ENCODE measurements at regions not wholly inside any gene's neighbourhood (a gene's known extent, or its start where the extent isn't known, plus 50 kb on each side); places are given as distances from the start of the nearest gene placed in this dataset.

DNA sequence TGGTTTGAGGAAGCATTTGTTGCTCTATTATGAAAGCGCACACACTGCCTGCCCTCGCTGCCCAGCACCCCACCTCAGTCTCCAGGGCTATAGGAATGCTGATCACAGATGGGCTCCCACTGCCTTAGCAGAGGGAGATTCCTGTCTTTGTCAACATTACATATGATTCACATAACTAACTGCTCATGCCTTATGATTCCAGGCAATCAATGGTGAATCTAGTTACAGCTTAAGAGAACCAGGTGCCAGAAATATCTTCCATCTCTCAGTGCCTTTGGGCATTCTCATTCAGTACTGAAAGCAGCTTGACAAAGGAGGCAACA lies 458.9 kb upstream of the C9orf72 start:
- no peak for TF ChIP-seq EZH2 (IDR thresholded peaks at IDR 0.05; ENCODE audit: low read depth)
- TF ChIP-seq, protein P1, sequence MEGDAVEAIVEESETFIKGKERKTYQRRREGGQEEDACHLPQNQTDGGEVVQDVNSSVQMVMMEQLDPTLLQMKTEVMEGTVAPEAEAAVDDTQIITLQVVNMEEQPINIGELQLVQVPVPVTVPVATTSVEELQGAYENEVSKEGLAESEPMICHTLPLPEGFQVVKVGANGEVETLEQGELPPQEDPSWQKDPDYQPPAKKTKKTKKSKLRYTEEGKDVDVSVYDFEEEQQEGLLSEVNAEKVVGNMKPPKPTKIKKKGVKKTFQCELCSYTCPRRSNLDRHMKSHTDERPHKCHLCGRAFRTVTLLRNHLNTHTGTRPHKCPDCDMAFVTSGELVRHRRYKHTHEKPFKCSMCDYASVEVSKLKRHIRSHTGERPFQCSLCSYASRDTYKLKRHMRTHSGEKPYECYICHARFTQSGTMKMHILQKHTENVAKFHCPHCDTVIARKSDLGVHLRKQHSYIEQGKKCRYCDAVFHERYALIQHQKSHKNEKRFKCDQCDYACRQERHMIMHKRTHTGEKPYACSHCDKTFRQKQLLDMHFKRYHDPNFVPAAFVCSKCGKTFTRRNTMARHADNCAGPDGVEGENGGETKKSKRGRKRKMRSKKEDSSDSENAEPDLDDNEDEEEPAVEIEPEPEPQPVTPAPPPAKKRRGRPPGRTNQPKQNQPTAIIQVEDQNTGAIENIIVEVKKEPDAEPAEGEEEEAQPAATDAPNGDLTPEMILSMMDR (conservative IDR thresholded peaks at IDR 0.05) = no peak
- Histone ChIP-seq H3K79me2 (ENCODE audit: low read depth) (no peaks in the 10 kb centered on the region), H3K4me3 (no peak overlapping the region), H3K36me3 (ENCODE audit: low read depth) (no peaks in the 10 kb centered on the region), H3K27ac (no peak overlapping the region), H3K4me1 (replicated peaks; ENCODE audit: insufficient read depth) (no peaks in the 10 kb centered on the region), H3K27me3 (ENCODE audit: insufficient read depth, low read depth) (no peaks in the 10 kb centered on the region), H3K4me2 (no peak overlapping the region), H3F3A (ENCODE audit: insufficient read depth, low read depth) (no peaks in the 10 kb centered on the region), H3K9me2 (ENCODE audit: insufficient read depth) (no peaks in the 10 kb centered on the region), H4K20me1 (ENCODE audit: insufficient read depth) (no peaks in the 10 kb centered on the region), H2AFZ (no peak overlapping the region), H3K9me3 (ENCODE audit: insufficient read depth, low read depth) (no peaks in the 10 kb centered on the region)
- intact Hi-C loops (cut with micrococcal nuclease; ENCODE audit: unreplicated experiment) = no loop called here
- BruUV-seq (replicated peaks) = no TSS peak
- CTCF ChIA-PET = no interaction called here
- POLR2A ChIA-PET (ENCODE audit: unreplicated experiment) = no interaction called here
- DNase-seq = no peak

DNA sequence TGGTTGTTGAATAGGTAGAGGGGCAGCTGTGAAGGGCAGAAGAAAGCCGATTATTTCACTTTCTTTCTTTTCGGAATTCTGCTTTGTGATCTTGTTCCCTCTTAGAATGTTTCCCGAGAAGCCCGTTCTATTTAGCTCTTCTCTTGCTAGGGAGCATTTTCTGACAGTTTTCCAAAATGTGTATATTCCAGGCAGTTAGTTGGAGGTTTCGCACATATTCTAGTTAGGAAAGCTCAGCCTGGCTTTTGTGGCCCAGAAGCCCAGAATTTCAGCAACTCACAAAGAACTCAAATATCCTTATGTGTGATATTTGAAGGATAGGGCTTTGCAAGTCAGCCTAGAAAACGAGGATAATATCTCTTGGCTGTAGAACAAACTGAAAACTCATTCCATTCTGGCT lies 461.0 kb upstream of the C9orf72 start:
- no peak overlapping the region for H2AFZ ChIP-seq
- H3K4me3 ChIP-seq = no peak overlapping the region
- no peak for DNase-seq
- H3K79me2 ChIP-seq (ENCODE audit: low read depth) = no peaks in the 10 kb centered on the region
- H3K27me3 ChIP-seq (ENCODE audit: insufficient read depth, low read depth) = no peaks in the 10 kb centered on the region
- TF ChIP-seq, protein P1 (conservative IDR thresholded peaks at IDR 0.05) = no peak
- TF ChIP-seq EZH2 (IDR thresholded peaks at IDR 0.05; ENCODE audit: low read depth) = no peak
- CTCF ChIA-PET = no interaction called here
- no TSS peak for BruUV-seq (replicated peaks)
- no peaks in the 10 kb centered on the region for H3F3A ChIP-seq (ENCODE audit: insufficient read depth, low read depth)
- no peaks in the 10 kb centered on the region for H3K4me1 ChIP-seq (replicated peaks; ENCODE audit: insufficient read depth)
- H4K20me1 ChIP-seq (ENCODE audit: insufficient read depth) = no peaks in the 10 kb centered on the region
- H3K9me2 ChIP-seq (ENCODE audit: insufficient read depth) = no peaks in the 10 kb centered on the region
- H3K4me2 ChIP-seq = no peak overlapping the region
- H3K9me3 ChIP-seq (ENCODE audit: insufficient read depth, low read depth) = no peaks in the 10 kb centered on the region
- intact Hi-C loops (cut with micrococcal nuclease; ENCODE audit: unreplicated experiment) = no loop called here
- POLR2A ChIA-PET (ENCODE audit: unreplicated experiment) = no interaction called here
- H3K36me3 ChIP-seq (ENCODE audit: low read depth) = no peaks in the 10 kb centered on the region
- no peak overlapping the region for H3K27ac ChIP-seq

DNA sequence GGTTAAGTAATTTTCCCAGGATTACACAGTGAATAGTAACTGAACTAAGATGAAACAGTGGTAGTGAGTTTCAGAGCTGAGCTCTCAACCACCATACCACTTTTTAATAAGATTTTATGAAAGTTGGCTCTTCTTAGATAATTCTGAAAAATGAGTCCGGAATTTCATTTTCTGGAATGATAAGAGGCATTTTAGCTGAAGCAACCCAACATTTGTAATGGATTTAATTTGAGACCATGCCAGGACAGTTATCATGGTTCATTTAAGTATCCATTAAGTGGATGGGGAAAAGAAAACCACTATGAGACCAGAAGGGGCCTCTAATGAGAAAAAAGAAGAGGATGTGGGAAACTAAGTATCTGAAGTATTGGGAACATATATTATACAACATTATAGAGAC lies 464.7 kb upstream of the C9orf72 start:
- H2AFZ ChIP-seq = no peak overlapping the region
- no peak for DNase-seq
- CTCF ChIA-PET = no interaction called here
- no peaks in the 10 kb centered on the region for H3K9me3 ChIP-seq (ENCODE audit: insufficient read depth, low read depth)
- no peak overlapping the region for H3K4me3 ChIP-seq
- BruUV-seq (replicated peaks) = no TSS peak
- no peak for TF ChIP-seq EZH2 (IDR thresholded peaks at IDR 0.05; ENCODE audit: low read depth)
- TF ChIP-seq, protein P1 (conservative IDR thresholded peaks at IDR 0.05) = no peak
- H3K4me1 ChIP-seq (replicated peaks; ENCODE audit: insufficient read depth) = no peaks in the 10 kb centered on the region
- no peaks in the 10 kb centered on the region for H3K9me2 ChIP-seq (ENCODE audit: insufficient read depth)
- no peaks in the 10 kb centered on the region for H3F3A ChIP-seq (ENCODE audit: insufficient read depth, low read depth)
- H3K27me3 ChIP-seq (ENCODE audit: insufficient read depth, low read depth) = no peaks in the 10 kb centered on the region
- POLR2A ChIA-PET (ENCODE audit: unreplicated experiment) = no interaction called here
- no peaks in the 10 kb centered on the region for H3K36me3 ChIP-seq (ENCODE audit: low read depth)
- no peak overlapping the region for H3K27ac ChIP-seq
- intact Hi-C loops (cut with micrococcal nuclease; ENCODE audit: unreplicated experiment) = no loop called here
- H3K4me2 ChIP-seq = no peak overlapping the region
- H3K79me2 ChIP-seq (ENCODE audit: low read depth) = no peaks in the 10 kb centered on the region
- H4K20me1 ChIP-seq (ENCODE audit: insufficient read depth) = no peaks in the 10 kb centered on the region

Measured in PC-9 (cell line).